ENCODE measurements at regions not wholly inside any gene's neighbourhood (a gene's known extent, or its start where the extent isn't known, plus 50 kb on each side); places are given as distances from the start of the nearest gene placed in this dataset.

DNA sequence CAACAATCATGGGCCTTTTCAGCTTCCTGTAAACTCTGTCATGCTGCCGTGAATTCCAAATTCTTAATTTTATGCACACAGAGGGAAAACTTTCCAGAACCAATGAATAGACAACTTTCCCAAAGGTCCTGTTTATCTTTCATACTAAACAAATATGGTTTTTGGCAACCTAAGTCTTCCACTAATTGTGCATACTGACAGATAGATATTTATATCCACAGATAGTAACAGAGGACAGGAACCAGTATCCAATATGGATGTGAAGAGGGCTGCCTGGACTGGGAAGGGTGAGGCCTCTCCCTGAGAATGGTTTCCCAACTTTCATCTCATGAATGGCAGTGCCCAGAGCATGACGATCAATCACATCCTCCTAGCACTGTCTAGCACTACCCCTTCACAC lies 80.4 kb downstream of the MRPL57 start:
- TF ChIP-seq, protein P1, sequence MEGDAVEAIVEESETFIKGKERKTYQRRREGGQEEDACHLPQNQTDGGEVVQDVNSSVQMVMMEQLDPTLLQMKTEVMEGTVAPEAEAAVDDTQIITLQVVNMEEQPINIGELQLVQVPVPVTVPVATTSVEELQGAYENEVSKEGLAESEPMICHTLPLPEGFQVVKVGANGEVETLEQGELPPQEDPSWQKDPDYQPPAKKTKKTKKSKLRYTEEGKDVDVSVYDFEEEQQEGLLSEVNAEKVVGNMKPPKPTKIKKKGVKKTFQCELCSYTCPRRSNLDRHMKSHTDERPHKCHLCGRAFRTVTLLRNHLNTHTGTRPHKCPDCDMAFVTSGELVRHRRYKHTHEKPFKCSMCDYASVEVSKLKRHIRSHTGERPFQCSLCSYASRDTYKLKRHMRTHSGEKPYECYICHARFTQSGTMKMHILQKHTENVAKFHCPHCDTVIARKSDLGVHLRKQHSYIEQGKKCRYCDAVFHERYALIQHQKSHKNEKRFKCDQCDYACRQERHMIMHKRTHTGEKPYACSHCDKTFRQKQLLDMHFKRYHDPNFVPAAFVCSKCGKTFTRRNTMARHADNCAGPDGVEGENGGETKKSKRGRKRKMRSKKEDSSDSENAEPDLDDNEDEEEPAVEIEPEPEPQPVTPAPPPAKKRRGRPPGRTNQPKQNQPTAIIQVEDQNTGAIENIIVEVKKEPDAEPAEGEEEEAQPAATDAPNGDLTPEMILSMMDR (IDR thresholded peaks at IDR 0.05; ENCODE audit: insufficient read depth, low read depth, low read length) = no peak
- TF ChIP-seq EZH2 (IDR thresholded peaks at IDR 0.05; ENCODE audit: insufficient read depth, low read length) = no peak
